Liver (tissue), 3 donors: ENCODE measurements at regions not wholly inside any gene's neighbourhood (a gene's known extent, or its start where the extent isn't known, plus 50 kb on each side); places are given as distances from the start of the nearest gene placed in this dataset.

Experiments used
- HNF4G ChIP-seq: IDR thresholded peaks from 2 replicates; pipeline ENCODE4 v1.6.1; 2016; ENCODE audit warnings: antibody characterized with exemption
- TF ChIP-seq, protein P1 (sequence below): fragments of 150-350 bp; IDR thresholded peaks from 2 replicates; pipeline ENCODE4 v1.5.1; 2017; ENCODE audit warnings: improper control_type of control experiment, low read depth, low read length; ENCODE audit not compliant: missing input control
- TF ChIP-seq, protein P2 (sequence below): IDR thresholded peaks from 2 replicates; pipeline ENCODE4 v1.6.1; 2016; ENCODE audit warnings: antibody characterized with exemption, mild to moderate bottlenecking
- donor health status: healthy.
- donor health status: healthy.

DNA sequence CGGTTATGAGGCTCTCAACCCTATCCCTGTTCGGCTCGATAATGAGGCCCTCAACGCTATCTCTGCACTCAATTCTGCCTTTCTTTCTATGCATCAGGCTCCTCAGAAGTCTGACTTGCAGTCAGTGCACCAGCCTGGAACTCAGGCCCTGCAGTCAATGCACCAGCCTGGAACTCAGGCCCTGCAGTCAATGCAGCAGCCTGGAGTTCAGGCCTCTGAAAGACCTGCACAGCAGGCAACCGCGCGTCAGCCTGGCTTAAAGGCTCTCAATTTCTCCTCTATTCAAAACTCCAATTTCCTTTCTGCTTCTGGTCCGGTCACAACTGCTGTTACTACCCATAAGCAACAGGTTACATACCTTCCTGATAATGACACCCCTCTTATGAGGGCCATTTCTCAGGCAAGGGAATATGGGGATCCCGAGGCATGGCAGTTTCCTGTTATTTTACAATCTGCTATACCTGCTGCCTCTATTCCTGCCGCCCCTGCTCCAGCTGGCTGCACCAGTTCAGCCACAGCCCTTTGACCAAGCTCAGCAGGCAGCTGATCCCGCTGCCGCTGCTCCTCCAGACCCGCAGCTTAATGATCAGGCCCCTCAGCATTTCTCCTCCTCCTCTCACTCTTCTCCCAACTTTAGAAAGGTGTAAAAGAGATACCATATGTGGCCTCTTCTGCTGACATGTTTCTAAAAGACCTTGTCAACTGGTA lies 933.6 kb upstream of the FANCL start:
- TF ChIP-seq, protein P1, sequence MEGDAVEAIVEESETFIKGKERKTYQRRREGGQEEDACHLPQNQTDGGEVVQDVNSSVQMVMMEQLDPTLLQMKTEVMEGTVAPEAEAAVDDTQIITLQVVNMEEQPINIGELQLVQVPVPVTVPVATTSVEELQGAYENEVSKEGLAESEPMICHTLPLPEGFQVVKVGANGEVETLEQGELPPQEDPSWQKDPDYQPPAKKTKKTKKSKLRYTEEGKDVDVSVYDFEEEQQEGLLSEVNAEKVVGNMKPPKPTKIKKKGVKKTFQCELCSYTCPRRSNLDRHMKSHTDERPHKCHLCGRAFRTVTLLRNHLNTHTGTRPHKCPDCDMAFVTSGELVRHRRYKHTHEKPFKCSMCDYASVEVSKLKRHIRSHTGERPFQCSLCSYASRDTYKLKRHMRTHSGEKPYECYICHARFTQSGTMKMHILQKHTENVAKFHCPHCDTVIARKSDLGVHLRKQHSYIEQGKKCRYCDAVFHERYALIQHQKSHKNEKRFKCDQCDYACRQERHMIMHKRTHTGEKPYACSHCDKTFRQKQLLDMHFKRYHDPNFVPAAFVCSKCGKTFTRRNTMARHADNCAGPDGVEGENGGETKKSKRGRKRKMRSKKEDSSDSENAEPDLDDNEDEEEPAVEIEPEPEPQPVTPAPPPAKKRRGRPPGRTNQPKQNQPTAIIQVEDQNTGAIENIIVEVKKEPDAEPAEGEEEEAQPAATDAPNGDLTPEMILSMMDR = no peak
- TF ChIP-seq HNF4G = no peak
- TF ChIP-seq, protein P2, sequence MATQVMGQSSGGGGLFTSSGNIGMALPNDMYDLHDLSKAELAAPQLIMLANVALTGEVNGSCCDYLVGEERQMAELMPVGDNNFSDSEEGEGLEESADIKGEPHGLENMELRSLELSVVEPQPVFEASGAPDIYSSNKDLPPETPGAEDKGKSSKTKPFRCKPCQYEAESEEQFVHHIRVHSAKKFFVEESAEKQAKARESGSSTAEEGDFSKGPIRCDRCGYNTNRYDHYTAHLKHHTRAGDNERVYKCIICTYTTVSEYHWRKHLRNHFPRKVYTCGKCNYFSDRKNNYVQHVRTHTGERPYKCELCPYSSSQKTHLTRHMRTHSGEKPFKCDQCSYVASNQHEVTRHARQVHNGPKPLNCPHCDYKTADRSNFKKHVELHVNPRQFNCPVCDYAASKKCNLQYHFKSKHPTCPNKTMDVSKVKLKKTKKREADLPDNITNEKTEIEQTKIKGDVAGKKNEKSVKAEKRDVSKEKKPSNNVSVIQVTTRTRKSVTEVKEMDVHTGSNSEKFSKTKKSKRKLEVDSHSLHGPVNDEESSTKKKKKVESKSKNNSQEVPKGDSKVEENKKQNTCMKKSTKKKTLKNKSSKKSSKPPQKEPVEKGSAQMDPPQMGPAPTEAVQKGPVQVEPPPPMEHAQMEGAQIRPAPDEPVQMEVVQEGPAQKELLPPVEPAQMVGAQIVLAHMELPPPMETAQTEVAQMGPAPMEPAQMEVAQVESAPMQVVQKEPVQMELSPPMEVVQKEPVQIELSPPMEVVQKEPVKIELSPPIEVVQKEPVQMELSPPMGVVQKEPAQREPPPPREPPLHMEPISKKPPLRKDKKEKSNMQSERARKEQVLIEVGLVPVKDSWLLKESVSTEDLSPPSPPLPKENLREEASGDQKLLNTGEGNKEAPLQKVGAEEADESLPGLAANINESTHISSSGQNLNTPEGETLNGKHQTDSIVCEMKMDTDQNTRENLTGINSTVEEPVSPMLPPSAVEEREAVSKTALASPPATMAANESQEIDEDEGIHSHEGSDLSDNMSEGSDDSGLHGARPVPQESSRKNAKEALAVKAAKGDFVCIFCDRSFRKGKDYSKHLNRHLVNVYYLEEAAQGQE = no peak
